HepG2 (cell line): ENCODE measurements at regions not wholly inside any gene's neighbourhood (a gene's known extent, or its start where the extent isn't known, plus 50 kb on each side); places are given as distances from the start of the nearest gene placed in this dataset.

Experiments used
- ATAC-seq: fragments of 200-7000 bp; cut with Tn5 transposase; 3 replicates; pipeline ENCODE4 v1.9.1; 2020; ENCODE audit warnings: mild to moderate bottlenecking, moderate library complexity
- BruUV-seq: library from RNA; stranded (reverse); fragments of 400-500 nt; replicated peaks from 2 replicates; lab custom pipeline; 2021; lab: Mats Ljungman, UMichigan
- CTCF ChIA-PET: fragments of 300-600 bp; formaldehyde crosslinking; extraction: SDS; loops from one replicate; lab custom pipeline; 2021; ENCODE audit warnings: low total read pairs, inconsistent platforms, low intra/inter-chr PET ratio; lab: Yijun Ruan, JAX
- POLR2A ChIA-PET: fragments of 350-600 bp; sonication (Branson Sonifier 250); formaldehyde crosslinking; loops from one replicate; lab custom pipeline; 2020; ENCODE audit warnings: antibody characterized with exemption, inconsistent platforms; lab: Yijun Ruan, JAX
- DNase-seq: peaks from one replicate; pipeline ENCODE4 v3.0.0-alpha.2; 2015; ENCODE audit warnings: low spot score
- FAIRE-seq: peaks from 3 replicates; lab custom pipeline; 2011; peaks lifted over from hg19 to GRCh38; lab: Jason Lieb, UNC
- H2AFZ ChIP-seq: one replicate; pipeline ENCODE4 v1.6.1; 2011; ENCODE audit warnings: low read length, inconsistent platforms
- H3K27ac ChIP-seq: fragments of 300-600 bp; 3 replicates; pipeline ENCODE4 v1.8.0; 2011; ENCODE audit warnings: mixed run types, mild to moderate bottlenecking, mixed read lengths, low read length, inconsistent platforms; ENCODE audit not compliant: insufficient read depth; ENCODE audit errors: extremely low read length
- H3K27me3 ChIP-seq, 2 experiments: fragments of 200-600 bp in 1 of 2; 2 replicates in 1 of 2; 3 replicates in 1 of 2; pipeline versions ENCODE4 v1.6.0 to v1.8.0; 2011; ENCODE audit warnings: low read length in 2 of 2, mild to moderate bottlenecking in 2 of 2, moderate library complexity in 2 of 2, inconsistent platforms in 1 of 2; ENCODE audit not compliant: insufficient read depth in 2 of 2, control insufficient read depth in 1 of 2
- H3K36me3 ChIP-seq, 2 experiments: fragments of 200-600 bp in 1 of 2; replicated peaks in 1 of 2; 2 replicates in 1 of 2; 3 replicates in 1 of 2; pipeline versions ENCODE4 v1.5.1 to v1.8.0; 2011; ENCODE audit warnings: low read length in 2 of 2, inconsistent platforms in 1 of 2; ENCODE audit not compliant: insufficient read depth in 2 of 2, control insufficient read depth in 1 of 2
- H3K4me1 ChIP-seq: 2 replicates; pipeline ENCODE4 v1.5.1; 2012; ENCODE audit warnings: low read length, inconsistent platforms; ENCODE audit not compliant: insufficient read depth
- H3K4me2 ChIP-seq: 2 replicates; pipeline ENCODE4 v1.6.0; 2011; ENCODE audit warnings: low read depth, low read length, inconsistent platforms
- H3K4me3 ChIP-seq, 3 experiments: fragments of 200-600 bp in 1 of 3; sonication (generic), shearing (Covaris generic) in 1 of 3; replicated peaks in 1 of 3; 2 replicates each; pipeline ENCODE4 v1.5.1; 2011 to 2016; ENCODE audit warnings: low read length in 3 of 3, inconsistent platforms in 2 of 3, low read depth in 2 of 3, mild to moderate bottlenecking in 2 of 3, control low read depth in 1 of 3, mixed read lengths in 1 of 3; ENCODE audit not compliant: insufficient read depth in 1 of 3
- H3K79me2 ChIP-seq: one replicate; pipeline ENCODE4 v1.6.1; 2011; ENCODE audit warnings: low read length, inconsistent platforms; ENCODE audit not compliant: insufficient read depth
- H3K9ac ChIP-seq: 2 replicates; pipeline ENCODE4 v1.6.0; 2011; ENCODE audit warnings: mild to moderate bottlenecking, low read depth, low read length, inconsistent platforms; ENCODE audit not compliant: insufficient read depth
- H3K9me3 ChIP-seq: 2 replicates; pipeline ENCODE4 v1.5.1; 2012; ENCODE audit warnings: mild to moderate bottlenecking, low read length
- H4K20me1 ChIP-seq: 2 replicates; pipeline ENCODE4 v1.6.0; 2011; ENCODE audit warnings: inconsistent platforms, mild to moderate bottlenecking, low read length, moderate library complexity; ENCODE audit not compliant: insufficient read depth
- ATF1 ChIP-seq: IDR thresholded peaks from 2 replicates; pipeline ENCODE4 v1.6.1; 2016; ENCODE audit warnings: mild to moderate bottlenecking, control low read depth
- GATAD1 ChIP-seq: IDR thresholded peaks from 2 replicates; pipeline ENCODE4 v1.6.1; 2016; ENCODE audit warnings: missing genetic modification reagents, missing compliant biosample characterization
- MEIS1 ChIP-seq: sonication (generic); formaldehyde crosslinking; IDR thresholded peaks from 2 replicates; pipeline ENCODE4 v1.9.0; 2021; ENCODE audit warnings: mild to moderate bottlenecking, missing genetic modification reagents, moderate library complexity, borderline replicate concordance
- NFE2L1 ChIP-seq: sonication (generic); formaldehyde crosslinking; IDR thresholded peaks from 2 replicates; pipeline ENCODE4 v1.4.0; 2020; ENCODE audit warnings: missing genetic modification reagents, mild to moderate bottlenecking, borderline replicate concordance
- ZFY ChIP-seq: sonication (generic); formaldehyde crosslinking; IDR thresholded peaks from 2 replicates; pipeline ENCODE4 v1.4.0; 2020; ENCODE audit warnings: missing genetic modification reagents
- ZMAT3 ChIP-seq: sonication (generic); formaldehyde crosslinking; conservative IDR thresholded peaks from 2 replicates; pipeline ENCODE4 v1.7.0; 2021; ENCODE audit warnings: missing genetic modification reagents
- ZNF263 ChIP-seq: sonication (generic); formaldehyde crosslinking; IDR thresholded peaks from 2 replicates; pipeline ENCODE4 v1.4.0; 2020; ENCODE audit warnings: missing genetic modification reagents
- ZNF33A ChIP-seq: sonication (generic); formaldehyde crosslinking; IDR thresholded peaks from 2 replicates; pipeline ENCODE4 v1.5.1; 2020; ENCODE audit warnings: missing genetic modification reagents, mild to moderate bottlenecking, moderate library complexity, borderline replicate concordance
- ZNF703 ChIP-seq: sonication (generic); formaldehyde crosslinking; IDR thresholded peaks from 2 replicates; pipeline ENCODE4 v1.5.1; 2020; ENCODE audit warnings: missing genetic modification reagents, mild to moderate bottlenecking, moderate library complexity, borderline replicate concordance
- ZNF772 ChIP-seq: sonication (generic); formaldehyde crosslinking; IDR thresholded peaks from 2 replicates; pipeline ENCODE4 v1.5.0; 2020; ENCODE audit warnings: mild to moderate bottlenecking, missing genetic modification reagents
- WGBS: methylation state at CpG from one replicate; pipeline ENCODE4 v1.1.6; 2017; ENCODE audit warnings: low lambda C conversion rate; 5-methylcytosine and 5-hydroxymethylcytosine counted together
- in situ Hi-C: cut with HindIII; loops from 2 replicates; pipeline ENCODE4 v1.10.0; 2017; ENCODE audit warnings: low pct_unique_long_range_greater_than_20kb; ENCODE audit not compliant: extremely low pct_ligation_motif_present
- intact Hi-C: fragments of 100-400 bp; cut with micrococcal nuclease; formaldehyde crosslinking; loops from one replicate; pipeline ENCODE4 v1.10.0; 2022; ENCODE audit not compliant: unreplicated experiment
- TF ChIP-seq, protein P1 (sequence below): sonication (generic); formaldehyde crosslinking; IDR thresholded peaks from 2 replicates; pipeline ENCODE4 v1.4.0; 2020; ENCODE audit warnings: mild to moderate bottlenecking, missing genetic modification reagents
- TF ChIP-seq, protein P2 (sequence below): sonication (generic); formaldehyde crosslinking; IDR thresholded peaks from 2 replicates; pipeline ENCODE4 v1.4.0; 2020; ENCODE audit warnings: low read depth, mild to moderate bottlenecking, missing genetic modification reagents
- TF ChIP-seq, protein P3 (sequence below): IDR thresholded peaks from 2 replicates; pipeline ENCODE4 v1.6.1; 2016; ENCODE audit warnings: mild to moderate bottlenecking
- TF ChIP-seq, protein P4 (sequence below), 2 experiments: sonication (generic) in 1 of 2; formaldehyde crosslinking in 1 of 2; IDR thresholded peaks; 2 replicates each; pipeline versions ENCODE4 v1.5.1 to v1.6.1; 2011 to 2020; ENCODE audit warnings: borderline replicate concordance in 1 of 2, low read depth in 1 of 2, low read length in 1 of 2, mild to moderate bottlenecking in 1 of 2, missing genetic modification reagents in 1 of 2, moderate library complexity in 1 of 2

DNA sequence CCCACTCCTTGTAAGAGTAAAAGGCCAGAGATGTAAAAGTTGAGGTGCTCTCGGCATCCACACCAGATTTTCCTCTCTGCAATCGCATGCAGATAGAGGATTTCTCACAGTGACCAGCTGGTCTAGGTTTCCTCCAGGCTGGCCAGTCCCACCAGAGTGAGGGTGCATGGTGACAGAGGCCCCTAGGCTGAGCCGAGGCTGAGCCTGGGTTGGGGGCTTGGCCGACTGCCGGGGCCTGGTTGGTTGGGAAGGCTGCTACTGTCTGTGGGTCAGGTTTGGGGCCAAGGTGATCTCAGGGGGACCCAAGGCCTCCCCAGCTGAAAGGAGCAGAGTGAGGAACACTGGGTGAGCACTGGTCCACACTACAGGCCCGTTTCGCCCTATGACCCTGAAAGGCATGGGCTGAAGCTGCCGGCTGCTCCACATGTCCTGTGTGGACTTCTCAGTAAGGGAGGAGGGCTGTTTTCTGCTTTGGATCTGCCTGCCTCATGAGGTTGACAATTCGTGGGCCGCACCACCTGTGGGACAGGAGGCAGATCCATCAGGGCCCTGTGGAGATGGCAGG is 400.8 kb upstream of the IRX4 start (continued):
- TF ChIP-seq, protein P1, sequence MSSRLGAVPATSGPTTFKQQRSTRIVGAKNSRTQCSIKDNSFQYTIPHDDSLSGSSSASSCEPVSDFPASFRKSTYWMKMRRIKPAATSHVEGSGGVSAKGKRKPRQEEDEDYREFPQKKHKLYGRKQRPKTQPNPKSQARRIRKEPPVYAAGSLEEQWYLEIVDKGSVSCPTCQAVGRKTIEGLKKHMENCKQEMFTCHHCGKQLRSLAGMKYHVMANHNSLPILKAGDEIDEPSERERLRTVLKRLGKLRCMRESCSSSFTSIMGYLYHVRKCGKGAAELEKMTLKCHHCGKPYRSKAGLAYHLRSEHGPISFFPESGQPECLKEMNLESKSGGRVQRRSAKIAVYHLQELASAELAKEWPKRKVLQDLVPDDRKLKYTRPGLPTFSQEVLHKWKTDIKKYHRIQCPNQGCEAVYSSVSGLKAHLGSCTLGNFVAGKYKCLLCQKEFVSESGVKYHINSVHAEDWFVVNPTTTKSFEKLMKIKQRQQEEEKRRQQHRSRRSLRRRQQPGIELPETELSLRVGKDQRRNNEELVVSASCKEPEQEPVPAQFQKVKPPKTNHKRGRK (CRISPR knock-in tag) = no peak

DNA sequence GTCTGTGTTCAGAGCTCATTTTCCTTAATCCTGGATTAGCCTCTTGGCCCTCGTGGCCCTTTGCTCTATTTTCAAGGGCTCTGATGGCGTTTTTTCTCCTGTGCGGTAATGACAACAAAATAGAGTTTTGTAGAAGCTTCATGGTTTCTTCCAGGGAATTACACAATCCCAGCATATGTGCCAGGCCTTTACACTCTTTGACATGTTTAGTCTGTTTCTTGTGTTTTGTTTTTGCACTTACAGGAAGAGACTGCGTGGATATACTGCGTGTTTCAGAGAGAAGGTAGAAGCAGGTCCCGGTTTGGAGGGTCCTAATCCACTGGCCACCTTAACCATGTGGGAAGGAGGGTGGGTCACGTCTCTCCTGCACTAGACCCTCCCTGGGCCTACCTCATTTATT is 400.2 kb upstream of the IRX4 start:
- no peak for ATAC-seq
- H3K79me2 ChIP-seq = no peaks in the 10 kb centered on the region
- ChIA-PET POLR2A (no interaction called here), CTCF (no interaction called here)
- H3K27me3 ChIP-seq = peaks cover 0 to 5% of the 10 kb centered on the region in 2 experiments; a peak in 2 of 5 replicates
- FAIRE-seq = no peak
- intact Hi-C loops = no loop called here
- no TSS peak for BruUV-seq
- TF ChIP-seq ZNF33A = no peak
- no peak for TF ChIP-seq ZNF772 (CRISPR knock-in tag)
- TF ChIP-seq GATAD1 (CRISPR knock-in tag) = no peak
- TF ChIP-seq, protein P2, sequence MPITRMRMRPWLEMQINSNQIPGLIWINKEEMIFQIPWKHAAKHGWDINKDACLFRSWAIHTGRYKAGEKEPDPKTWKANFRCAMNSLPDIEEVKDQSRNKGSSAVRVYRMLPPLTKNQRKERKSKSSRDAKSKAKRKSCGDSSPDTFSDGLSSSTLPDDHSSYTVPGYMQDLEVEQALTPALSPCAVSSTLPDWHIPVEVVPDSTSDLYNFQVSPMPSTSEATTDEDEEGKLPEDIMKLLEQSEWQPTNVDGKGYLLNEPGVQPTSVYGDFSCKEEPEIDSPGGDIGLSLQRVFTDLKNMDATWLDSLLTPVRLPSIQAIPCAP = no peak
- TF ChIP-seq, protein P3, sequence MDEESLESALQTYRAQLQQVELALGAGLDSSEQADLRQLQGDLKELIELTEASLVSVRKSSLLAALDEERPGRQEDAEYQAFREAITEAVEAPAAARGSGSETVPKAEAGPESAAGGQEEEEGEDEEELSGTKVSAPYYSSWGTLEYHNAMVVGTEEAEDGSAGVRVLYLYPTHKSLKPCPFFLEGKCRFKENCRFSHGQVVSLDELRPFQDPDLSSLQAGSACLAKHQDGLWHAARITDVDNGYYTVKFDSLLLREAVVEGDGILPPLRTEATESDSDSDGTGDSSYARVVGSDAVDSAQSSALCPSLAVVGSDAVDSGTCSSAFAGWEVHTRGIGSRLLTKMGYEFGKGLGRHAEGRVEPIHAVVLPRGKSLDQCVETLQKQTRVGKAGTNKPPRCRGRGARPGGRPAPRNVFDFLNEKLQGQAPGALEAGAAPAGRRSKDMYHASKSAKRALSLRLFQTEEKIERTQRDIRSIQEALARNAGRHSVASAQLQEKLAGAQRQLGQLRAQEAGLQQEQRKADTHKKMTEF (CRISPR knock-in tag) = no peak
- no peak for TF ChIP-seq ATF1
- no peak for TF ChIP-seq ZFY (CRISPR knock-in tag)
- no peak for TF ChIP-seq NFE2L1 (CRISPR knock-in tag)
- TF ChIP-seq, protein P4, sequence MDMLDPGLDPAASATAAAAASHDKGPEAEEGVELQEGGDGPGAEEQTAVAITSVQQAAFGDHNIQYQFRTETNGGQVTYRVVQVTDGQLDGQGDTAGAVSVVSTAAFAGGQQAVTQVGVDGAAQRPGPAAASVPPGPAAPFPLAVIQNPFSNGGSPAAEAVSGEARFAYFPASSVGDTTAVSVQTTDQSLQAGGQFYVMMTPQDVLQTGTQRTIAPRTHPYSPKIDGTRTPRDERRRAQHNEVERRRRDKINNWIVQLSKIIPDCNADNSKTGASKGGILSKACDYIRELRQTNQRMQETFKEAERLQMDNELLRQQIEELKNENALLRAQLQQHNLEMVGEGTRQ (IDR thresholded peaks at IDR 0.05; ENCODE audit: low read depth, low read length) = no peak
- TF ChIP-seq, protein P4 (CRISPR knock-in tag; IDR thresholded peaks at IDR 0.05; ENCODE audit: borderline replicate concordance) = no peak
- no peak for TF ChIP-seq ZMAT3 (CRISPR knock-in tag)
- TF ChIP-seq ZNF263 (CRISPR knock-in tag) = no peak
- TF ChIP-seq ZNF703 (CRISPR knock-in tag) = no peak
- TF ChIP-seq MEIS1 (CRISPR knock-in tag) = no peak
- no peak overlapping the region for H3K4me3 ChIP-seq
- no peak overlapping the region for H3K27ac ChIP-seq
- no peak for DNase-seq
- in situ Hi-C loops = no loop called here
- no peaks in the 10 kb centered on the region for H3K4me1 ChIP-seq
- H3K9me3 ChIP-seq = no peaks in the 10 kb centered on the region
- H3K9ac ChIP-seq = no peak overlapping the region
- H4K20me1 ChIP-seq = no peaks in the 10 kb centered on the region
- no peak overlapping the region for H2AFZ ChIP-seq
- no peak overlapping the region for H3K4me2 ChIP-seq
- WGBS = 13% methylated on average over 7 of the region's 7 CpGs
- no peaks in the 10 kb centered on the region for H3K36me3 ChIP-seq
